ENCODE measurements at regions not wholly inside any gene's neighbourhood (a gene's known extent, or its start where the extent isn't known, plus 50 kb on each side); places are given as distances from the start of the nearest gene placed in this dataset.

- intact Hi-C loops (cut with DNase I) = no loop called here
- Histone ChIP-seq H3K36me3 (no peaks in the 10 kb centered on the region), H3K9me3 (no peaks in the 10 kb centered on the region), H3K4me3 (no peak overlapping the region), H3K27ac (replicated peaks in 1 of 4) (no peak overlapping the region), H3K27me3 (no peaks in the 10 kb centered on the region), H3K4me1 (no peaks in the 10 kb centered on the region)
- DNase-seq (ENCODE audit: extremely low spot score) = no peak
- TF ChIP-seq EP300 (IDR thresholded peaks at IDR 0.05) = no peak
- no peak for TF ChIP-seq POLR2A (IDR thresholded peaks at IDR 0.05; ENCODE audit: low read depth)
- no peak for TF ChIP-seq POLR2AphosphoS5 (IDR thresholded peaks at IDR 0.05)
- no peak for TF ChIP-seq CTCF (IDR thresholded peaks at IDR 0.05)
- WGBS = 81% methylated on average over 5 of the region's 5 CpGs
Measured at GRCh38 chrX:22406201-22406737, 133.6 kb downstream of the CBLL2 start.

GRCh38 chrX:22409418-22409817 lies 136.7 kb downstream of the CBLL2 start:
- 70% methylated on average over 1 of the region's 1 CpG for WGBS
- TF ChIP-seq POLR2AphosphoS5 (IDR thresholded peaks at IDR 0.05) (no peak), POLR2A (IDR thresholded peaks at IDR 0.05; ENCODE audit: low read depth) (no peak), CTCF (IDR thresholded peaks at IDR 0.05) (no peak), EP300 (IDR thresholded peaks at IDR 0.05) (no peak)
- Histone ChIP-seq H3K9me3 (no peaks in the 10 kb centered on the region), H3K4me3 (no peak overlapping the region), H3K4me1 (no peaks in the 10 kb centered on the region), H3K27ac (replicated peaks in 1 of 4) (no peak overlapping the region), H3K27me3 (no peaks in the 10 kb centered on the region), H3K36me3 (no peaks in the 10 kb centered on the region)
- intact Hi-C loops (cut with DNase I) = no loop called here
- no peak for DNase-seq (ENCODE audit: extremely low spot score)

GRCh38 chrX:22424122-22424915 lies 151.6 kb downstream of the CBLL2 start:
- TF ChIP-seq POLR2A (IDR thresholded peaks at IDR 0.05; ENCODE audit: low read depth) (no peak), EP300 (IDR thresholded peaks at IDR 0.05) (no peak), CTCF (IDR thresholded peaks at IDR 0.05) (no peak), POLR2AphosphoS5 (IDR thresholded peaks at IDR 0.05) (no peak)
- intact Hi-C loops (cut with DNase I) = no loop called here

GRCh38 chrX:22424919-22425318 lies 152.2 kb downstream of the CBLL2 start:
- Histone ChIP-seq H3K36me3 (no peaks in the 10 kb centered on the region), H3K27me3 (no peaks in the 10 kb centered on the region), H3K9me3 (no peaks in the 10 kb centered on the region), H3K4me1 (no peaks in the 10 kb centered on the region), H3K4me3 (no peak overlapping the region), H3K27ac (replicated peaks in 1 of 4) (no peak overlapping the region)
- no peak for DNase-seq (ENCODE audit: extremely low spot score)
- intact Hi-C loops (cut with DNase I) = no loop called here
- 91% methylated on average over 1 of the region's 1 CpG for WGBS
- no peak for TF ChIP-seq POLR2A (IDR thresholded peaks at IDR 0.05; ENCODE audit: low read depth)

More at GRCh38 chrX:22424122-22424915, 151.6 kb downstream of the CBLL2 start:
- 87% methylated on average over 2 of the region's 2 CpGs for WGBS
- Histone ChIP-seq H3K4me1 (no peaks in the 10 kb centered on the region), H3K36me3 (no peaks in the 10 kb centered on the region), H3K27ac (replicated peaks in 1 of 4) (no peak overlapping the region), H3K4me3 (no peak overlapping the region), H3K9me3 (no peaks in the 10 kb centered on the region), H3K27me3 (no peaks in the 10 kb centered on the region)
- DNase-seq (ENCODE audit: extremely low spot score) = no peak

GRCh38 chrX:22429704-22430103 lies 157.0 kb downstream of the CBLL2 start:
- WGBS = 48% methylated on average over 3 of the region's 3 CpGs
- intact Hi-C loops (cut with DNase I) = no loop called here
- DNase-seq (ENCODE audit: extremely low spot score) = no peak

More at GRCh38 chrX:22429704-22430103, 157.0 kb downstream of the CBLL2 start:
- Histone ChIP-seq H3K36me3 (no peaks in the 10 kb centered on the region), H3K4me1 (peaks cover 0 to 7% (median 0%) of the 10 kb centered on the region in 4 donors), H3K9me3 (no peaks in the 10 kb centered on the region), H3K27me3 (no peaks in the 10 kb centered on the region), H3K4me3 (no peak overlapping the region), H3K27ac (replicated peaks in 1 of 4) (no peak overlapping the region)
- TF ChIP-seq POLR2A (IDR thresholded peaks at IDR 0.05; ENCODE audit: low read depth) = no peak
- TF ChIP-seq CTCF (IDR thresholded peaks at IDR 0.05) = no peak
- TF ChIP-seq POLR2AphosphoS5 (IDR thresholded peaks at IDR 0.05) = no peak
- TF ChIP-seq EP300 (IDR thresholded peaks at IDR 0.05) = no peak

Measured in esophagus muscularis mucosa (tissue), 4 donors.